ENCODE measurements at regions not wholly inside any gene's neighbourhood (a gene's known extent, or its start where the extent isn't known, plus 50 kb on each side); places are given as distances from the start of the nearest gene placed in this dataset.

DNA sequence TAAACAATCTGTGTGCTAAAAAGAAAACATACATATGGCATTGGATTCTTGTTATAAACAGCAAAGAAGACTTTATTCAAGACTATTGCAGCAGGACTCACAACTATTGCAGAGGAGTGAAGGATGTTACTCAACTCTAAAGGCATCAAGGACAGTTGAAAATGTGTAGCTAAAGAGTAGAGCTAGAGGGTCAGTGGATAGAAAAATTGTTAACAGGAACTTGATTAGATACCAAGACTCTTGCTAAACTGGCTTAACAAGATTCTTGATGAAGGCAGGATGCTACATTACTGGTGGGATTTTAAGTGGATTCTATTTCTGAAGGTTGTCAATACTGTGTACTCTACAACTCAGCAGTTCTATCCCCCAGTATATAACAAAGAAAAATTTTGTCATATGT is 1183.3 kb downstream of the SLITRK1 start:
- H3K4me3 ChIP-seq = no peak overlapping the region
- intact Hi-C loops (cut with DNase I) = no loop called here
- H3K4me1 ChIP-seq (replicated peaks) = no peaks in the 10 kb centered on the region
- no peak overlapping the region for H3K27ac ChIP-seq
- no peak for TF ChIP-seq POLR2AphosphoS5 (IDR thresholded peaks at IDR 0.05)
- TF ChIP-seq, protein P1, sequence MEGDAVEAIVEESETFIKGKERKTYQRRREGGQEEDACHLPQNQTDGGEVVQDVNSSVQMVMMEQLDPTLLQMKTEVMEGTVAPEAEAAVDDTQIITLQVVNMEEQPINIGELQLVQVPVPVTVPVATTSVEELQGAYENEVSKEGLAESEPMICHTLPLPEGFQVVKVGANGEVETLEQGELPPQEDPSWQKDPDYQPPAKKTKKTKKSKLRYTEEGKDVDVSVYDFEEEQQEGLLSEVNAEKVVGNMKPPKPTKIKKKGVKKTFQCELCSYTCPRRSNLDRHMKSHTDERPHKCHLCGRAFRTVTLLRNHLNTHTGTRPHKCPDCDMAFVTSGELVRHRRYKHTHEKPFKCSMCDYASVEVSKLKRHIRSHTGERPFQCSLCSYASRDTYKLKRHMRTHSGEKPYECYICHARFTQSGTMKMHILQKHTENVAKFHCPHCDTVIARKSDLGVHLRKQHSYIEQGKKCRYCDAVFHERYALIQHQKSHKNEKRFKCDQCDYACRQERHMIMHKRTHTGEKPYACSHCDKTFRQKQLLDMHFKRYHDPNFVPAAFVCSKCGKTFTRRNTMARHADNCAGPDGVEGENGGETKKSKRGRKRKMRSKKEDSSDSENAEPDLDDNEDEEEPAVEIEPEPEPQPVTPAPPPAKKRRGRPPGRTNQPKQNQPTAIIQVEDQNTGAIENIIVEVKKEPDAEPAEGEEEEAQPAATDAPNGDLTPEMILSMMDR (IDR thresholded peaks at IDR 0.05) = no peak
- TF ChIP-seq POLR2A (IDR thresholded peaks at IDR 0.05) = no peak
- H3K9me3 ChIP-seq = no peaks in the 10 kb centered on the region
- no peaks in the 10 kb centered on the region for H3K36me3 ChIP-seq
- no peaks in the 10 kb centered on the region for H3K27me3 ChIP-seq (replicated peaks; ENCODE audit: insufficient read depth)
- DNase-seq (ENCODE audit: low spot score) = no peak

DNA sequence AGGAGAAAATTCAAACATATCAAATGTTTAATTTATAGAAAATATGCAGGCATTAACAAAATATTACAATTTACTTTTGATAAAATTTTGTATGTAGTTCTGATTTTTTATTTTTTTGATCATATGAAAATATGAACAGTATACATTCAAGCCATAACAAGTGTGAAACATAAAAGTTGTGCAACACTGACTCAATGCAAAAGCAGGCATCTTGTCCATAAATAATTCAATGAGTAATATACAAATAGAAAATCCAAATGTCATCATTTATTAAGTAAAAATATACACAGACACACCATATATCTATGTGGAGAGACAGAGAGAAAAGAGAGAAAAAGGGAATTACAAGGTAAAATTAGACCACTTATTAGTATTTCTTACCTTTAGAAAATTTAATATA is 1183.9 kb downstream of the SLITRK1 start:
- DNase-seq (ENCODE audit: low spot score) = no peak
- intact Hi-C loops (cut with DNase I) = no loop called here
- Histone ChIP-seq H3K27ac (no peak overlapping the region), H3K9me3 (no peaks in the 10 kb centered on the region), H3K4me3 (no peak overlapping the region), H3K27me3 (replicated peaks; ENCODE audit: insufficient read depth) (no peaks in the 10 kb centered on the region), H3K4me1 (replicated peaks) (no peaks in the 10 kb centered on the region), H3K36me3 (no peaks in the 10 kb centered on the region)
- TF ChIP-seq POLR2AphosphoS5 (IDR thresholded peaks at IDR 0.05) (no peak), POLR2A (IDR thresholded peaks at IDR 0.05) (no peak)
- TF ChIP-seq, protein P1 (IDR thresholded peaks at IDR 0.05) = no peak

DNA sequence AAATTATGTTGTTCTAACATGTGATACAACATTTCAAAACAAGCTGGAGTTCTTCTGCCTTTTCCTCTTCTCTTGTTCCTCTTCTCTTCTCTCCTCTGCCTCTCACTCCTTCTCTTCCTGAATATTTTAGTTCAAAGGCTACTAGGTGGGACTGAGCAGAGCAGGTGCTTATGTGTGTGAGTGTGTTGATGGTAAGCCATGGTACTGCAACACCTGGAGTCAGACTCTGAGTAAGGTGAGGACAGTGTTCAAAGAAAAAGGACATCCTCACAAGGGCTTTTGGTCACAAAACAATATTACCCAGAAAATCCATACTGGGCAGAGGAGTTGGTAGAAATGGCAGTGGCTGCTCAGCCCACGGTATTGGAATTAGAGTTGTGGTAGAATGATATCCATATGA is 1188.7 kb downstream of the SLITRK1 start:
- 76% methylated on average over 1 of the region's 1 CpG for WGBS
- Histone ChIP-seq H3K9me3 (no peaks in the 10 kb centered on the region), H3K27ac (no peak overlapping the region), H3K27me3 (replicated peaks; ENCODE audit: insufficient read depth) (no peaks in the 10 kb centered on the region), H3K4me1 (replicated peaks) (no peaks in the 10 kb centered on the region), H3K36me3 (no peaks in the 10 kb centered on the region), H3K4me3 (no peak overlapping the region)
- intact Hi-C loops (cut with DNase I) = no loop called here
- TF ChIP-seq POLR2AphosphoS5 (IDR thresholded peaks at IDR 0.05) (no peak), POLR2A (IDR thresholded peaks at IDR 0.05) (no peak)
- TF ChIP-seq, protein P1 (IDR thresholded peaks at IDR 0.05) = no peak
- DNase-seq (ENCODE audit: low spot score) = no peak

DNA sequence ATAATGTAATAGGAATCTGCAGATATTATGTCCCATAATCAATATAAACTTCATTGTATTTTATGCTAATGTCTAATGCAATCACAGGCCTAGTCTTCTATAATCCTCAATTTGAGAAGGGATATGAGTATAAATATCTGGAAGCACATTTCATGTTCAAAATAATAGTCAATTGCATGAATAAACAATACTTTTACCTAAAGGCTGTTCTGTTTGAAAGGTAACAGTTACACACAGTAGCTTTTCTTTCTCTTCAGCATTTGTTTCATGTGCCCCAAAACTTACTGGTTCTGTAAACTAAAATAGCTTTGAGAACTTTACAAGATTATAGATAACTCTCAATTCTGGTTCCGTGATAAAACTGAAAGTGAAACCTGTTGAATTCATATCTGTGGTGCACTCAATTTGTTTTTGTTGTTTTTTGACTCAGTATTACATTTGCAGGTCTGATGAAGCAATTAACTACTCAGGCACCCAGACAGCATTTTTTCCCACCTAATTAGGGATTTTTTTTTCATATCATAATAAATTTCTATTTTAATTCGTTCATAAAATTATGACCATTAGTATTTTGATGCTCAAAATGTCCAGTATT is 1193.8 kb downstream of the SLITRK1 start:
- Histone ChIP-seq H3K36me3 (no peaks in the 10 kb centered on the region), H3K27ac (no peak overlapping the region), H3K9me3 (no peaks in the 10 kb centered on the region), H3K27me3 (replicated peaks; ENCODE audit: insufficient read depth) (no peaks in the 10 kb centered on the region), H3K4me1 (replicated peaks) (no peaks in the 10 kb centered on the region), H3K4me3 (no peak overlapping the region)
- TF ChIP-seq, protein P1 (IDR thresholded peaks at IDR 0.05) = no peak
- TF ChIP-seq POLR2A (IDR thresholded peaks at IDR 0.05) (no peak), POLR2AphosphoS5 (IDR thresholded peaks at IDR 0.05) (no peak)
- intact Hi-C loops (cut with DNase I) = no loop called here
- WGBS = 19% methylated on average over 2 of the region's 2 CpGs
- DNase-seq (ENCODE audit: low spot score) = no peak

DNA sequence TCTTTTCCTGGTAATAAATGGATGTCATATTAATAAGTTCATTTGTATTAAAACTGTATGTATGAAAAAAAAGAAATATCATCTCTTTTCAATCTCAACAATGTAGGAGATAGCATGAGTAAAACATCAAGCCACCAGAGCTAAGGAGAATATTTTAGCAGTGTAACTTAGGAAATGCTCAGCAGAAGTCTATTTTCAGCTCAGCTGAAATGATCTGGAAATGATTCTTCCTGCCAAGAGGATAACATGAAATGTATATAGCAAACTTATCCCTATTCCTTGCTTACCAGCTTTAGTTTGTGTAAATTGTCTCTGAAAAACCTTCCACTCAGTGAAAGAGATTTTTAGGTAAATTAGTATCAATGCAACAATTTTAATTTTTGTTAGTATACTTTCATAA is 1194.4 kb downstream of the SLITRK1 start:
- no peak for DNase-seq (ENCODE audit: low spot score)
- no peaks in the 10 kb centered on the region for H3K36me3 ChIP-seq
- TF ChIP-seq, protein P1 (IDR thresholded peaks at IDR 0.05) = no peak
- TF ChIP-seq POLR2AphosphoS5 (IDR thresholded peaks at IDR 0.05) = no peak
- no peak for TF ChIP-seq POLR2A (IDR thresholded peaks at IDR 0.05)
- no peaks in the 10 kb centered on the region for H3K27me3 ChIP-seq (replicated peaks; ENCODE audit: insufficient read depth)
- intact Hi-C loops (cut with DNase I) = no loop called here
- no peaks in the 10 kb centered on the region for H3K9me3 ChIP-seq
- no peak overlapping the region for H3K27ac ChIP-seq
- no peak overlapping the region for H3K4me3 ChIP-seq
- no peaks in the 10 kb centered on the region for H3K4me1 ChIP-seq (replicated peaks)
